SIG-M5 treated with dmso at 0.1 percent for 504 hours (cell line): ENCODE measurements at regions not wholly inside any gene's neighbourhood (a gene's known extent, or its start where the extent isn't known, plus 50 kb on each side); places are given as distances from the start of the nearest gene placed in this dataset.

Experiments used
- DNase-seq: peaks from one replicate; lab custom pipeline; 2025; ENCODE audit not compliant: unreplicated experiment; lab: John Stamatoyannopoulos, UW

DNA sequence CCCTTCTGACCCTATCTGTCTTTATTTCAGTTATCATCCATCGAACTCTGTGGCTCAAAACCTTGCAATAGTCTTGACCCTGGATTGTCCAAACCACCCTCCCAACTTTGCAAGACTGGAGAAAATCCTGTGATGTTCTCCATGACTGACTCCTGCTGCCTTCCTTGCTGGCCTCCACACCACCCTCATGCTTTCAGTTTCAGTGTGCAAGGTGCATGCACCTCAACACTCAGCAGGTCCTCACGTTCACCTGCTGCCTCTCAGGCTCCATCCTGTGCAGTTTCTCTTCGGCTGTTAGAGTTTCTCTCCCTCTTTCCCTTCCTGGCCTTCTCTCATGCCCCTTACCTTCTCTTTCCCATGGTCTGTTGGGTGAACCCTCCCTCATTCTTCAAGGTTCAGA, 59.4 kb upstream of the ASIC2 start:
- DNase-seq, result no peak

DNA sequence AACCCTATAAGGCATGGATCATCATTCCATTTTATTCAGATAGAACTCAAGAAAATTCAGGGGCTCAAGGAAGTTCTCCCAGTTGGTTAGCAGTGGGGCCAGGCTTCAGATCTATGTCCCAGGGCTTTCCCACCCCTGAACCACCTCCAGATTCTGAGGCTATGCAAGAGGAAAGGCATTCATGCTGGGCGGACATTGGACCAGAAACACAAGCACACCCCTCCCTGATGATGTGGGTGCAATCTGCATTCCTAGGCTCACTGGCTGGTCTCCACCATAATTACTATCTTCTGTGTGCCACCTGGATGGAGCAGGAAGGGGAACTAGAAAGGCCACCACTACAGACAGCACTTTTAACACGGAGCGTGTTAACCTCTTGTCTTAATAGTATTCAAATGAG, 63.2 kb upstream of the ASIC2 start:
- DNase-seq, result no peak

DNA sequence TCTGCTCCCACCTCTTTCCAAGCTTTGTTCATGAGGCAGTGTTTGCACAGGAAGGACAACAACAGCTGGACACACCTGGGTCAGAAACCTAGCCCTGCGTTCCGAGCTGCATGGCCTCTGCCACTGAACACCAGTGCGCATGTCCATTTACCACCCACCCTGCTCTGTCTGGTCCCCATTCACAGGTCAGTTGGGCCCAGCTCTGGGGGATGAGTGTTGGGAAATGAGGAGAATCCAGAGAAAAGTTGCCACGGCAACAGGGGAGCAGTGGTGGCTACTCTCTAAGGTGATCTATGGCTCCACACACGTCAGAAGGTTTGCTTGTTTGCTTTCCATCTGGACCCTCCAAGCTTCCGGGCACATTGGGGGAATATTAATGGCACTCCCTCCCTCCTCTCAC, 70.4 kb upstream of the ASIC2 start:
- no peak for DNase-seq

DNA sequence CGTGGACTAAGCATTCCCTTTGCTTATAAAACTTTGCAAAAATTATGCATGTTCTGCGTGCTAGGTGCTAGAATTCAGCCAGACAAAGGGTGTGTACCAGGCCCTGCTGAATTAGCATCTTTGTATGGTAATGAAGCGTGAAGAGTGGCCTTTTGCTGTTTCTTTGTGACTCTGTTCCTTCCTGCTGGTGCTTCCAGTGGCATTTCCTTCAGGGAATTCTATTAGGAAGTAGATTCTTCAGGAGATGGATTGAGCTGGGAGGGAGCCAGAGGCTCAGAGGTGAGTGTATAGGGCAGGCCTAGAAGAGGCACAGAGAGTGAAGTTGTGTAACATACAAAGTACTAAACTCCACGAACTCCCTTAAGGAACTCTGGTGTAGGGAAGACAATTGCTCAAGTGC, 73.9 kb upstream of the ASIC2 start:
- no peak for DNase-seq

DNA sequence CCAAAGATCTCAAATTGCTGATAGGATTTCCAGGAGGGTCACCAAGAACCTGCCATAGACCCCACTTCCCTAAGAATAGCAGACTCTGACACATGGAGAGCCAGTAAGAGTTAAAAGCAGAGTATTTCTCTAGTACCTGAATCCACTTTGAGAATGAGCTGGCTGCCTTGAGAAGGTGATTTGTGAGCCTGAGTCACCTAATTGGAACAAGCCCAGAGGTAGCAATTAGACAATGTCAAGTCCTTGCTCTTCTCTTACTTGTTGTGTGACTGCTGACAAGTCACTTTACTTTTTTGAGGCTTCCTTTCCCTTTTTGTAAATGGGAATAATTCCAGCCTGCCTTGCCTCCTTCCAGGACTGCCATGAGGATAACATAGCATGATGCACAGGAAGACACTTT, 76.1 kb upstream of the ASIC2 start:
- no peak for DNase-seq

DNA sequence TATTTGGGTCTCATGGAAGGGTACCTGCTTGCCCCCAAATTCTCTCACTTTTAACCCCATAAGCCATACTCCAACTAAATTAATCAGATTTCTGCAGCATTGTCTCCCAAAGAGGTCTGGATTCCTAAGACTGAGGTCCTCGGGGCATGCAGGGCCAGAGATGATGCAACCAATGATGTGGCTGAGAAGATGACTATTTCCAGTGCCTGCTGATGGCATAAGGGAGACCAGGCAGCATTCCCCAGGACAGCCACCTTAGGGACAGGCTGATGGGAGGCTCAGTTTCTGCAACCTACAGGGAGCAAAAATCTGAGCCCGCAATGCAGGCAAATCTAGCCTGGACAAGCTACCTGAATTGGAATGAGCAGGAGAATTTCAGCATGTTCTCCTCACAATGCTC, 76.8 kb upstream of the ASIC2 start:
- DNase-seq, result no peak

DNA sequence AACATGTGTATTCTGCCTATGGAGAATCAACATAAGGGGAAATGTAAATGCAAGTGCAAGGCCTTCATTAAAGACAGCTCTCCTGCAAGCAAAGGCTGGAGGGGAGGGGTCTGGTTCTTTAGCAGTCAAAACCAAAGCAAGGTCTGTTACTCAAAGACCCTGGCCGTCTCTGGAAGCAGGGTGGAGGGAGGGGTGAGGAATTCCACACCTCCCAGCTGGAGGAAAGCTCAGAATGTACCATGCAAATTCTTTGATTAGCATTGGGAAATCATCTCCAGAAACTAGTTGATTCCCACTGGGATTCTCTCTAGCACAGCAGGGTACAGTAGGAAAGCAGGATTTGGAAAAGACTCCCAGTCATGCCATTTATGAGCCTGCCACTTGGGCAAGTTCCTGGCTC, 77.3 kb upstream of the ASIC2 start:
- DNase-seq, result no peak

DNA sequence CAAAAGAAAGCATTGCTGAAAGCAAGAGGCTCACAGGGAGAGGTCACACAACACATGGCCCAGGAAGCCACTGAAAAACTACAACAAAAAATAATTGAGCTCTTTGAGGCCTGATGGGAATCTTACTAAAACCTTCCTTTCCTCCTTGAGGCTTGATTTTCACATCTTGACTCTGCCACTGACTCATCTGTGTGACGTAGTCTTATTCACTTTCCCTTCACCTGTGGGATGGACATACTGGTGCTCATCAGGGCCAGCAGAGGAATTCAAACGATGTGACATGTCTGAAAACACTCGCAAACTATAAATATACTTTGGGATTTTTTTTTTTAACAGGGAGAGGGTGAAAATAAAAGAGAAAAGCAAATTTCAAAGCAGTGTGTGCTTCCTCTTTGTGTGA, 78.3 kb upstream of the ASIC2 start:
- no peak for DNase-seq

DNA sequence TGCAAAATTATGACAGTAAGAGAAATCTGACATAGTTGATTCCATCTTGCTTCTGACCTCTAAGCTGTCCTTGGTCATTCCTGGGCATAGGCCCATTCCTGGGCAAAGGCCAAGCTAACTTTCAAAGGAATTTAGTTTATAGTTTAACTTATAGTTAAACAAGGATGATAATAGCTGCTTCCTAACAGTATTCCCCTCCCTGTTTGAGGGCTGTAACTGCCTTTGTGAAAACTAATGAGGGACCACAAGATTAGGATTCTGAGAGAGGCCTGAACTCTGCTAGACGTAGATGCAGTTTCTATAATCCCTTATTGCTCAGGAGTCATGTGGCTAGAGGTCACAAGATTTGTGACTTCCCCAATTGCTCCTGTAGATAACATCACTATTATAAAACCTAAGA, 80.2 kb upstream of the ASIC2 start:
- DNase-seq, result no peak

DNA sequence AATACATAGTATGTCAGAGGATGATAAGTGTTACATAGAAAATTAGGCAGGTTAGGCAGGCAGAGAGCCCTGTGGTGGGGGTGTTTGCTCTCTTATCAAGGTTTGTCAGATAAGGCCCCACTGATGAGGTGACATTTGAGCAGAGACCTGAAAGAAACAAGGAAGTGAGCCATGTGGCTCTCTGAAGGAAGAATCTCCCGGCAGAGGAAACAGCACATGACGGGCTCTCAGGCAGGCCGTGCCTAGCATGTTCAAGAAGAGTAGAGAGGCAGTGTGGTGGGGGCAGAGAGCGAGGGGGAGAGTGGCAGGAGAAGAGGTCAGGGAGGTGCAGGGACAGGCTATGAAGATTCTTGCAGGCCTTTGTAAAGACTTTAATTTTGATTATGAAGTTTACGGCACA, 82.0 kb upstream of the ASIC2 start:
- no peak for DNase-seq

DNA sequence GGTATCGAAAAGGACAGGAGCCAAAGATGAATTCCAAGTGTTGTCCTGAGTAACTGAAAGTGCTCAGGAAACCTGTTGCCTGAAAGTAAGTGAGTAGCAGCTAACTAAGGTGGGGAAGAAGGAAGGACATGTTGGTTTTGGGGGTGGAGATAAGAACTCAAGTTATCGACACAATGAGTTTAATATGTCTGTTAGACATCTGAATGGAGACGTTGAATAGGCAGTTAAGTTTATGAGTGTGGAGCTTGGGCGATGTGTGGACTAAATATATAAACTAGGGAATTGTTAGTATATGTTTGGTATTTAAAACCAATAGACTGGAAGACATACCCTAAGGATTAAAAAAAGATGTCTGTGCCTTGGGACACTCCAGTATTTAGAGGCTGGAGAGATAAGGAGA, 82.7 kb upstream of the ASIC2 start:
- no peak for DNase-seq

DNA sequence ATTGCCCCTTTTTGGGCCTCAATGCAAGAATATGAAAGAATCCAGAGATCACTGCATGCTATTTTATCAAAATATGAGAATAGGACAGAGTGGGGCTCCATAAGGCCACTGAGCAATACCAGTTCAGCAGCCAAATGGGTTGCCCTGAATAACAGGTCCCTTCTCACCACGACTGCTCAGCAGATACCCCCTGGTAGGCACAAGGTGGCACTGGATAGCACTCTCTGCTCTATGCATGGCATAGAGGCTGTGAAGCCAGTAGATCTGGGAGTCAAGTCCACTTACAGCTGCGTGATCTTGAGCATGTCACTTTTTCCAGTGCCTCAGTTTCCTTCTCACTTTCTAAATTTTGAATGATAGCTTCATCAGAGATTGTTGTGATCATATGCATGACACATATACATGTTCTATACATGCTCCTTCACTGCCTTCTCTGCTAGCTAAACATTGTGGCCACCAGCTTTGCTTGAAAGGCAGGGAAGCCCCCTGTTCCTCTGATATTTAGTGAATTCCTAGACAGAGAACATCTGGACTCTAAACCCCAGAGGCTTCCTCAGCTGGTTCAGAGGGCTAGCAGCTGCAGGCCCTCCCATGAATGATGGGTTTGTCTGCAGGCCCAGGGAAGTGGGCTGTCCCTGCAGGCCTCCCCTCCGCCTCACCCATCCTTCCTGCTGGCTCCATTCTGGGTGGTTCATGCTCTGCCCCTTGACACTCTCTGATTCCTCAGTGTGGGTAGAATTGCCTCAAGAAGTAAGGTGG, 84.9 kb upstream of the ASIC2 start:
- no peak for DNase-seq

DNA sequence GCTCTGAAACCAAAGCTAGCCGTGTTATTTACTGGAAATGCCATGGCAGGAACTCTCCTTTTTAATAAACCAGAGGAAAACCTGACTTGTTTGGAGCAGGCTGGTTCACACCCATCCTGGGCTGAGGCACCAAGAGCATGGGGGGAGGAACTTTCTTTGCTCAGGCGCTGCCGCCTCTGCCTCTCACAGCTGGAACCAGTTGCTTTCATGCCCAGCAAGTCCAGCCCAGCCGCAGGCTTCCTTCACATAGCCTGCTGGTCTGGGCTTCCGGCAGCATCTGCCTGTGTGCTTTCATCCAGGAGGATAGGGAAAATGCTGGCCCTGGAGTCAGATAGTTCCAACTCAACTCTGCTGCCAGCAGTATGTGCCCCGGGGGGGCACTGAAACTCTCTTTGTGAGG, 88.1 kb upstream of the ASIC2 start:
- DNase-seq, result no peak

DNA sequence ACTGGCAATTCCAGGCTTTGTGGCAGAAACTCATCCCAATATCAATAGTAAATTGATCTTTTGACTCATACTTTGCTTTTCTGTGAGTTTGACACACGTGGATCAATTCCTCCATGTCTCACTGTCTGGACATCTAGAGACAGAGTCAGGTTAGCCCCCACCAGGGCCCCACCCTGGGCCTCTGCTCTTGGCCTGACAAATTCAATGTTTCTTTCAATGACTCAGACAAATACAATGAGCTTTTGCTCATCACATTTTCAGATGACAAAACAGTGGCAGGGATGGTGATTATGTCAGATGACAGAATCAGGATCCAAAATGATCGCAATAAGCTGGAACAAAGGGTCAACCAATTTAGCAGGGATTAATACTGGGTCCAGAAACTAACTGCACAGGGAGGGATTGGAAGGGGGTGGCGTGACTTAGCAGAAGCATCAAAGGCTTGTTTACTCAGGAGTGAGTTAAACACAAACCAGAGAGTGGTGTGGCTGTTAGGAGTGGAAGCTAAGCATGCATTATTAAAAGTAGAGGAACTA, 90.5 kb upstream of the ASIC2 start:
- DNase-seq, result no peak

DNA sequence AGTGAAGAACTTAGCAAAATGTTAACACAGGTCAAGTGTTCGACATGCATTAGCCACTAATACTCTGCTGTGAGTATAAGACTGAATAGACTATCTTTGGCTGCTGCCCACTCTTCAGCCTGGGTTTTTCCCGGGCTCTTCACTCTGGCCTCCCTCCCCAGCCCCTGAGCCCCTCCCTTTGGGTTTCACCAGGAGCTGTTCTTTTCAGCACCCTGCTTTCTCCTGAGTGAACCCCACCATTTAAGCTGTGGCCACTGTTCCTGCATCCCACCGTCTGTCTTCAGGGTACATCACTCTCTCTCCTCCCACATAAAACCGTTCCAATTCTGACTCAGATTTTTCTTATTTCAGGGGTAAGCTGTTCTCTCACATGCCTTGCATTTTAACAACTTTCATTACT, 92.0 kb upstream of the ASIC2 start:
- no peak for DNase-seq

DNA sequence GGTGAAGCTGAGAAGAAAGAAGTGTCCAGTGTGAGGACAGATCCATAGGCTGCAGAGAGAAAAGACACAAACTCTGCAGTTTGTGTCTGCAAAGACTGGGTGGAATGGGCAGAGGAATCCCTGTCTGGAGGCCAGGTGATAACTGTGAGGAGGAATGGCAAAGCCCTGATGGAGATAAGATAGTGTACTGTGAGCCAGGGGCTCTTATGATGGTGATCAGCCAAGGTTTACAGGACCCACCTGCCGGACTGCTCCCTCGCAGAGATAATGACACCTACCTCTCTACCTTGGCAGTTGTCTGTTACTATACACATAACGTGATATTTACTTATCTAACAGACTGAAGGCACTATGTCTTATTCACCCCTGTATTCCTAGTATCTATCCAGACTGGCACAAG, 92.6 kb upstream of the ASIC2 start:
- no peak for DNase-seq

DNA sequence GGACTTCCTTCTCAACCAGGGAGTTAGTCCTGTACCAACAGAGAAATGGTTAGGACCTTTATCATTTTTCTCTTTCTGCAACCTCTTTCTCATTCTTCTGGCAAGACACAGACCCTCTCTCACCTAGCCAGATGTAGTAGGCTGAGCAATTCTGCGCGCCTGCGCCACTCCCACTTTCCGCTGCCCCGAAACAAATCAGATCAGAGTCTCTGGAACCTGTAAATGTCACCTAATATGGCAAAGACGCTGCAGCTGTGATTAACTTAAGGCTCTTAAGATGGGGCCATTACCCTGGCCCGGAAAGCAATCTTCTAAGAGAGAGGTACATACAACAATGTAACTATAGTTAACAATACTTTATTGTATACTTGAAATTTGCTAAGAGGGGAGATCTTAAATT, 94.3 kb upstream of the ASIC2 start:
- DNase-seq, result no peak

DNA sequence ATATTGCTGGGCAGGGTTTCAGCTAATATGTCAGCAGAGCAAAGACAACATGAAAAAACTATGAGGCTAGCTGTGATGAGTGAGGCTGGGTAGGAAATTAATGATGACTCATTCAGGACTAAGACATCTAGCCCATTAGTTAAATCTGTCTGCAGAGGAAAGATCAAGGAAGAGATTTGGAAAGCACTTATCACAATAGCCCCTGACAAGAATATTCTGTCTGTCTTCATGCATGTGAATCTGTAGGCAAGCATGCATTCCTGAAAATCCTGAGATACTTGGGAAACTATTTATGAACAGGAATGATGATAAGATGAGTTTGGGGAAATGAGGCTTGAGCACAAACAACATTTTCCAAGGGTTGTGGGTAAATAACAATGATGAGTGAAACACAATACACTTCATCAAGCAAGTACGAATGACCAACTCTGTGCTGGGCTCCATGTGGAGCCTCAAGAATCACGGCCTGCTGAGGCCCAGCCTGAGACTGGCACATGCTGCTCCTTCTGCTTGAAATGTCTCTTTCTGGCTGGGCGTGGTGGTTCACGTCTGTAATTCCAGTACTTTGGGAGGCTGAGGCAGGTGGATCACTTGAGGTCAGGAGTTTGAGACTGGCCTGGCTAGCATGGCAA, 96.5 kb upstream of the ASIC2 start:
- DNase-seq, result no peak

DNA sequence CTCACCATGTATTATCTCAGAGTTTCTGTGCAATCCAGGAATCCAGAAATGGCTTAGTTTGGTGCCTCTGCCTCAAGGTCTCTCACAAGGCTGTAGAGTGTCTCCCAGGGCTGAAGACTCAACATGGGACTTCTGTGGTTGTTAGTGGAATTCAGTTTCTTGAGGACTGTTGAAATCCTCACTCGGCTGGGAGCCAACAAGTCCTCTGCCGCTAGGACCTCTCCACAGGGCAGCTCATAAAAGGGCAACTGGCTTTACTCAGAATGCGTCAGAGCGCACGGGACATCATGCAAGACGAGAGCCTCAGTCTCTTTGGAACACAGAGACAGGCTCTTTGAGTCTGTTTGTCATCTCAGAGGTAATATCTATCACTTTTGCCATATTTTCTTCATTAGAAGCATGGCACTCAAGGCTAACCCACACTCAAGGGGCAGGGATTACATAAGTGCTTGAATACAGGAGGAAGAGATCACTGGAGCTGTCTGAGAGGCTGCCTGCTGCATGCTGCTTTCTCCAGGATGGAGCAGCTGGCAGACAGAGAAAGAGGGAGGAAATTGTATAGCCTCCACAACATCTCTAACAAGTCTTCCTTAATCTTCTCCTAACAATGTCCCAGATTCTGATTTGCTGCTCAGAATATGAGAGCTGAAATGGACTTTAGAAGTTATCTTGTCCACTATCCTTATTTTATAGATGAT, 97.5 kb upstream of the ASIC2 start:
- DNase-seq, result no peak

DNA sequence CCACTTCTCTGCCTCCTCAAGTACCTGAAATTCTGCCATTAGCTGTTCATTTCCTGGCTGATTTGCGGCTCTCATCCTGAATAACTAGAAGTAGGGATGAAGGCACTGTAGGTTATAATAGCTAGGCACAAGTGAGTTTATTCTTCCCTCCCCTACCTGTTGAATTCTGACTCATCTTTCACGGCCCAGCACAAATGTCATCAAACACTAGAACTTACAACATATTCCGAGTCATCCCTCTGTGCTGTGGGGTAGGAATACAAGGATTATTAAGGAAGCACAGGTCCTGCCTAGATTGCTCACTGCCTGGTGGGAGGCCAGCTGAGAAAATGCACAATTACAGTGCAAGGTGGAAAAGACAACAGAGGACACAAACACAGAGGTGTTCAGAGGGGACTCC, 103.7 kb upstream of the ASIC2 start:
- no peak for DNase-seq

DNA sequence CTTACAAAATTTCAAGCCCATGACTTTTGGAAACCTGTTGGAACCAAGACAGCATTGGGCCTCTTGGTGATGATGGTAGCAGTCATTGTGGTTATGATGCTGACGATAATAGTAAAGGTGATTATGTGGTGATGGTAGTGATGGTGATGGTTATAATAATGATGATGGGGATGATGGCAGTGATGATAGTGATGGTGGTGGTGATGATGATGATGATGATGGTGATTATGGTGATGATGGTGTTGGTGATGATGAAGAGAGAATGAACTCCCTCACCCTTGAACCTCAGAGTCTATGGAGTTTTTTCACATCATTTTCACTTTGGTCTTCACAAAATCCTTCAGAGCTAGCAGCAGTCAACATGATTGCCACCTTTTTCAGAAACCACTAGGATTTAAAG, 105.3 kb upstream of the ASIC2 start:
- DNase-seq, result no peak

DNA sequence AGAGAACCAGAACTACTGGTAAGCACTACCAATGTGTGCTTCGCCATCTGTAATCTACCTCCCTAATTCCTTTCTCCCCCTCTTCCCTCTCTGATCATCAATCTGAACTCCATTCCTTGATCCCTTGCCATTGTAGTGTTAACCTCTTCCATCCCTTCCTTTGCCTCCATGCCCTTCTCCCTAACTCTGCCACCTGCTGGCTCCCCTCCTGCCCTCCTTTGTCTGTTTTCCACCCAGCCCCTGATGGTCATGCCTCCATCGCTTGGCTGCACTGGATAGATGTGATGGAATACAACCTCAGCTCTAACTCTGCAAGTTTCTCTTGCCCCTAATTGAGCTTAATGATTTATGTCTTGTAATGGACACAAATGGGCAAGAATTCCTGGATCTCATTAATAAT, 108.2 kb upstream of the ASIC2 start:
- no peak for DNase-seq
